Fibroblast of lung (primary cell): ENCODE measurements at regions not wholly inside any gene's neighbourhood (a gene's known extent, or its start where the extent isn't known, plus 50 kb on each side); places are given as distances from the start of the nearest gene placed in this dataset.

Source experiments
- DNase-seq, 2 donors: peaks; one replicate each; pipeline versions ENCODE4 v3.0.0 to v3.0.0-alpha.2; 2010; ENCODE audit warnings: low read depth in 2 of 2
- H2AFZ ChIP-seq: 2 replicates; pipeline ENCODE4 v1.5.1; 2012; ENCODE audit warnings: low read length, control low read depth, inconsistent platforms
- H3K27ac ChIP-seq: 2 replicates; pipeline ENCODE4 v1.5.1; 2011; ENCODE audit warnings: low read length, control low read depth; ENCODE audit not compliant: insufficient read depth
- H3K27me3 ChIP-seq: 2 replicates; pipeline ENCODE4 v1.5.1; 2011; ENCODE audit warnings: mild to moderate bottlenecking, low read length; ENCODE audit not compliant: control insufficient read depth, insufficient read depth
- H3K36me3 ChIP-seq: 2 replicates; pipeline ENCODE4 v1.5.1; 2011; ENCODE audit warnings: low read length; ENCODE audit not compliant: control insufficient read depth, insufficient read depth
- H3K4me1 ChIP-seq: 2 replicates; pipeline ENCODE4 v1.5.1; 2011; ENCODE audit warnings: low read length; ENCODE audit not compliant: control insufficient read depth, insufficient read depth; ENCODE audit errors: extremely low read depth
- H3K4me2 ChIP-seq: 2 replicates; pipeline ENCODE4 v1.5.1; 2011; ENCODE audit warnings: low read length, control low read depth; ENCODE audit not compliant: insufficient read depth; ENCODE audit errors: extremely low read depth
- H3K4me3 ChIP-seq, 4 experiments: fragments of 200-600 bp in 1 of 4; sonication (generic) in 1 of 4; replicated peaks in 1 of 4; 2 replicates each; pipeline ENCODE4 v1.5.1; 2011 to 2016; ENCODE audit warnings: low read length in 4 of 4, low read depth in 3 of 4, mild to moderate bottlenecking in 3 of 4, control low read depth in 2 of 4, inconsistent platforms in 1 of 4, mixed read lengths in 1 of 4; ENCODE audit not compliant: insufficient read depth in 1 of 4; ENCODE audit errors: control extremely low read depth in 1 of 4
- H3K79me2 ChIP-seq: 2 replicates; pipeline ENCODE4 v1.5.1; 2012; ENCODE audit warnings: mild to moderate bottlenecking, low read length, inconsistent platforms; ENCODE audit not compliant: control insufficient read depth, insufficient read depth
- H3K9ac ChIP-seq: 2 replicates; pipeline ENCODE4 v1.5.1; 2011; ENCODE audit warnings: mild to moderate bottlenecking, low read length, control low read depth; ENCODE audit not compliant: insufficient read depth
- H3K9me3 ChIP-seq: 2 replicates; pipeline ENCODE4 v1.5.1; 2012; ENCODE audit warnings: low read depth, low read length; ENCODE audit not compliant: control insufficient read depth, insufficient read depth
- H4K20me1 ChIP-seq: 2 replicates; pipeline ENCODE4 v1.5.1; 2011; ENCODE audit warnings: low read length; ENCODE audit not compliant: control insufficient read depth, insufficient read depth; ENCODE audit errors: extremely low read depth
- EZH2 ChIP-seq: IDR thresholded peaks from 2 replicates; pipeline ENCODE4 v1.5.1; 2012; ENCODE audit warnings: low read length, control low read depth, mild to moderate bottlenecking; ENCODE audit errors: missing control alignments
- TF ChIP-seq, protein P1 (sequence below), 2 donors: IDR thresholded peaks in 1 of 2; conservative IDR thresholded peaks in 1 of 2; 1 replicate in 1 of 2; 2 replicates in 1 of 2; pipeline ENCODE4 v1.5.1; 2011 to 2012; ENCODE audit warnings: low read length in 2 of 2, control low read depth in 1 of 2, inconsistent platforms in 1 of 2, low read depth in 1 of 2, mild to moderate bottlenecking in 1 of 2

GRCh38 chr10:57743711-57744110, 524.0 kb downstream of the IPMK start:
- Histone ChIP-seq H3K36me3 (no peaks in the 10 kb centered on the region), H4K20me1 (no peaks in the 10 kb centered on the region), H3K27me3 (no peaks in the 10 kb centered on the region), H3K9ac (no peak overlapping the region), H3K9me3 (no peaks in the 10 kb centered on the region), H3K4me1 (no peaks in the 10 kb centered on the region), H2AFZ (no peak overlapping the region), H3K4me3 (no peak overlapping the region), H3K27ac (no peak overlapping the region), H3K4me2 (no peak overlapping the region), H3K79me2 (no peaks in the 10 kb centered on the region)
- DNase-seq: no peak
- TF ChIP-seq, protein P1, sequence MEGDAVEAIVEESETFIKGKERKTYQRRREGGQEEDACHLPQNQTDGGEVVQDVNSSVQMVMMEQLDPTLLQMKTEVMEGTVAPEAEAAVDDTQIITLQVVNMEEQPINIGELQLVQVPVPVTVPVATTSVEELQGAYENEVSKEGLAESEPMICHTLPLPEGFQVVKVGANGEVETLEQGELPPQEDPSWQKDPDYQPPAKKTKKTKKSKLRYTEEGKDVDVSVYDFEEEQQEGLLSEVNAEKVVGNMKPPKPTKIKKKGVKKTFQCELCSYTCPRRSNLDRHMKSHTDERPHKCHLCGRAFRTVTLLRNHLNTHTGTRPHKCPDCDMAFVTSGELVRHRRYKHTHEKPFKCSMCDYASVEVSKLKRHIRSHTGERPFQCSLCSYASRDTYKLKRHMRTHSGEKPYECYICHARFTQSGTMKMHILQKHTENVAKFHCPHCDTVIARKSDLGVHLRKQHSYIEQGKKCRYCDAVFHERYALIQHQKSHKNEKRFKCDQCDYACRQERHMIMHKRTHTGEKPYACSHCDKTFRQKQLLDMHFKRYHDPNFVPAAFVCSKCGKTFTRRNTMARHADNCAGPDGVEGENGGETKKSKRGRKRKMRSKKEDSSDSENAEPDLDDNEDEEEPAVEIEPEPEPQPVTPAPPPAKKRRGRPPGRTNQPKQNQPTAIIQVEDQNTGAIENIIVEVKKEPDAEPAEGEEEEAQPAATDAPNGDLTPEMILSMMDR (conservative IDR thresholded peaks at IDR 0.05 in 1 of 2, IDR thresholded peaks at IDR 0.05 in 1 of 2; ENCODE audit: low read depth in 1 of 2, low read length in 2 of 2): no peak
- no peak for TF ChIP-seq EZH2

DNA sequence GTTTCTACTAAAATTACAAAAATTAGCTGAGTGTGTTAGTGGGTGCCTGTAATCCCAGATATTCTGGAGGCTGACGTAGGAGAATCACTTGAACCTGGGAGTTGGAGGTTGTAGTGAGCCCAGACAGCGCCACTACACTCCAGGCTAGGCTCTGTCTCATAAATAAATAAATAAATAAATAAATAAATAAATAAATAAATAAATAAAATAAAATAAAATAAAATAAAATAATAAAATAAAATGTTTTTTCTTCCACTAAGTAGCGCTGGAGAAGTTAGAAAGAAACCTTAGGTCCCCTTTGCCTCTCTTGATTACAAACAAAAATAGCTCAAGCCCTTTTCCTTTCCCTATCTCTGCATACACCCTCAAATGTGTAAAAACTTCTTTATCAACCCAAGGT, 525.9 kb downstream of the IPMK start:
- Histone ChIP-seq H3K4me2 (no peak overlapping the region), H4K20me1 (no peaks in the 10 kb centered on the region), H3K27ac (no peak overlapping the region), H3K79me2 (no peaks in the 10 kb centered on the region), H3K9ac (no peak overlapping the region), H3K27me3 (no peaks in the 10 kb centered on the region), H3K4me3 (no peak overlapping the region), H2AFZ (no peak overlapping the region), H3K9me3 (no peaks in the 10 kb centered on the region), H3K4me1 (no peaks in the 10 kb centered on the region), H3K36me3 (no peaks in the 10 kb centered on the region)
- TF ChIP-seq EZH2: no peak
- TF ChIP-seq, protein P1 (conservative IDR thresholded peaks at IDR 0.05 in 1 of 2, IDR thresholded peaks at IDR 0.05 in 1 of 2; ENCODE audit: low read depth in 1 of 2, low read length in 2 of 2): no peak
- no peak for DNase-seq

- no peak overlapping the region for H3K27ac ChIP-seq
- no peak for TF ChIP-seq EZH2
- TF ChIP-seq, protein P1 (conservative IDR thresholded peaks at IDR 0.05 in 1 of 2, IDR thresholded peaks at IDR 0.05 in 1 of 2; ENCODE audit: low read depth in 1 of 2, low read length in 2 of 2): no peak
- no peaks in the 10 kb centered on the region for H3K36me3 ChIP-seq
- no peak overlapping the region for H3K4me3 ChIP-seq
- H3K9me3 ChIP-seq: no peaks in the 10 kb centered on the region
- no peak overlapping the region for H3K9ac ChIP-seq
- H3K79me2 ChIP-seq: no peaks in the 10 kb centered on the region
- no peaks in the 10 kb centered on the region for H3K4me1 ChIP-seq
- no peak overlapping the region for H3K4me2 ChIP-seq
- H2AFZ ChIP-seq: no peak overlapping the region
- DNase-seq: no peak
- no peaks in the 10 kb centered on the region for H3K27me3 ChIP-seq
- no peaks in the 10 kb centered on the region for H4K20me1 ChIP-seq
These were observed 544.4 kb downstream of the IPMK start for GRCh38 chr10:57723305-57723704.
